ENCODE measurements at regions not wholly inside any gene's neighbourhood (a gene's known extent, or its start where the extent isn't known, plus 50 kb on each side); places are given as distances from the start of the nearest gene placed in this dataset.

GRCh38 chr1:84755216-84755615 lies 65.0 kb upstream of the SSX2IP start:
- no peak for TF ChIP-seq CTCF (IDR thresholded peaks at IDR 0.05; ENCODE audit: borderline replicate concordance, extremely low read depth, low read length, poor library complexity, severe bottlenecking)
- no peak for TF ChIP-seq EZH2 (IDR thresholded peaks at IDR 0.05; ENCODE audit: borderline replicate concordance, low read depth, low read length, severe bottlenecking)
